Aorta (tissue), 5 donors: ENCODE measurements at regions not wholly inside any gene's neighbourhood (a gene's known extent, or its start where the extent isn't known, plus 50 kb on each side); places are given as distances from the start of the nearest gene placed in this dataset.

Experiments used
- ATAC-seq: fragments of 200-7000 bp; cut with Tn5 transposase; one replicate; pipeline ENCODE4 v1.9.1; 2022; ENCODE audit warnings: moderate library complexity; ENCODE audit not compliant: low FRiP score
- DNase-seq, 2 donors: peaks; one replicate each; pipeline ENCODE4 v3.0.0-alpha.2; 2020
- H3K27ac ChIP-seq, 2 donors: one replicate each; pipeline ENCODE4 v1.5.1; 2013; ENCODE audit warnings: low read length in 2 of 2, mild to moderate bottlenecking in 2 of 2, moderate library complexity in 2 of 2, control low read depth in 1 of 2, inconsistent platforms in 1 of 2, low read depth in 1 of 2
- H3K27me3 ChIP-seq, 2 donors: one replicate each; pipeline ENCODE4 v1.6.1; 2013; ENCODE audit warnings: control low read depth in 1 of 2, low read length in 1 of 2, mild to moderate bottlenecking in 1 of 2, moderate library complexity in 1 of 2; ENCODE audit not compliant: insufficient read depth in 2 of 2, control insufficient read depth in 1 of 2
- H3K36me3 ChIP-seq, 2 donors: one replicate each; pipeline ENCODE4 v1.6.1; 2013; ENCODE audit warnings: control low read depth in 1 of 2, low read length in 1 of 2, mild to moderate bottlenecking in 1 of 2; ENCODE audit not compliant: insufficient read depth in 2 of 2, control insufficient read depth in 1 of 2
- H3K4me1 ChIP-seq, 2 donors: one replicate each; pipeline ENCODE4 v1.6.1; 2013; ENCODE audit warnings: low read length in 2 of 2, control low read depth in 1 of 2, mild to moderate bottlenecking in 1 of 2, moderate library complexity in 1 of 2; ENCODE audit not compliant: insufficient read depth in 2 of 2, control insufficient read depth in 1 of 2
- H3K4me3 ChIP-seq, 2 donors: one replicate each; pipeline ENCODE4 v1.5.1; 2013; ENCODE audit warnings: low read length in 2 of 2, control low read depth in 1 of 2, mild to moderate bottlenecking in 1 of 2
- H3K9me3 ChIP-seq: one replicate; pipeline ENCODE4 v1.6.1; 2013; ENCODE audit warnings: mild to moderate bottlenecking, low read length; ENCODE audit not compliant: control insufficient read depth
- WGBS, 2 donors: extraction: QIAGEN DNeasy Blood & Tissue Kit; methylation state at CpG; one replicate each; pipeline ENCODE4 v1.1.7; 2013; 5-methylcytosine and 5-hydroxymethylcytosine counted together
- intact Hi-C, 2 donors: fragments of 100-400 bp; cut with DNase I; formaldehyde crosslinking; loops; one replicate each; pipeline versions ENCODE4 v1.14.2 to v1.15.0; 2022
- donor health status: healthy with polysubstance abuse.
- donor health status: Bipolar disorder and iron deficiency.
- donor health status: DM: no; HTN: no; CAD: no.
- donor health status: DM: no; HTN: no; CAD: no.
- donor health status: DM: yes; HTN: yes; CAD: no.

GRCh38 chr14:76591266-76591665 lies 170.0 kb upstream of the VASH1 start:
- WGBS, 2 donors = 5 to 11% methylated on average over 10 of the region's 10 CpGs
- no peak overlapping the region for H3K27ac ChIP-seq
- no peak overlapping the region for H3K4me3 ChIP-seq
- H3K36me3 ChIP-seq = no peaks in the 10 kb centered on the region
- ATAC-seq (no peak), DNase-seq (no peak)
- intact Hi-C loops = no loop called here
- no peaks in the 10 kb centered on the region for H3K4me1 ChIP-seq
- peaks cover 7% of the 10 kb centered on the region for H3K9me3 ChIP-seq
- no peaks in the 10 kb centered on the region for H3K27me3 ChIP-seq

- WGBS, 2 donors = 76 to 83% methylated on average over 5 of the region's 5 CpGs
- H3K27me3 ChIP-seq = no peaks in the 10 kb centered on the region
- no peak for DNase-seq
- intact Hi-C loops = no loop called here
- no peak overlapping the region for H3K4me3 ChIP-seq
- no peaks in the 10 kb centered on the region for H3K4me1 ChIP-seq
- no peaks in the 10 kb centered on the region for H3K36me3 ChIP-seq
- ATAC-seq = no peak
- H3K27ac ChIP-seq = no peak overlapping the region
- peaks cover 4% of the 10 kb centered on the region for H3K9me3 ChIP-seq
These were observed 166.0 kb upstream of the VASH1 start for GRCh38 chr14:76595266-76595665.

GRCh38 chr14:76597387-76597786 lies 163.9 kb upstream of the VASH1 start:
- intact Hi-C loops = no loop called here
- 75 to 84% methylated on average over 3 of the region's 3 CpGs for WGBS, 2 donors
- Histone ChIP-seq H3K27me3 (no peaks in the 10 kb centered on the region), H3K36me3 (no peaks in the 10 kb centered on the region), H3K9me3 (peaks cover 1% of the 10 kb centered on the region), H3K4me1 (no peaks in the 10 kb centered on the region), H3K4me3 (no peak overlapping the region), H3K27ac (no peak overlapping the region)
- DNase-seq (no peak), ATAC-seq (no peak)

- H3K4me1 ChIP-seq = no peaks in the 10 kb centered on the region
- WGBS, 2 donors = 92 to 95% methylated on average over 4 of the region's 4 CpGs
- no peaks in the 10 kb centered on the region for H3K9me3 ChIP-seq
- intact Hi-C loops = no loop called here
- no peaks in the 10 kb centered on the region for H3K27me3 ChIP-seq
- ATAC-seq (no peak), DNase-seq (no peak)
- H3K4me3 ChIP-seq = no peak overlapping the region
- H3K27ac ChIP-seq = no peak overlapping the region
- H3K36me3 ChIP-seq = no peaks in the 10 kb centered on the region
These were observed 162.1 kb upstream of the VASH1 start for GRCh38 chr14:76599141-76599540.

- no peak overlapping the region for H3K27ac ChIP-seq
- no peak for DNase-seq
- H3K4me1 ChIP-seq = no peaks in the 10 kb centered on the region
- ATAC-seq = no peak
- H3K9me3 ChIP-seq = no peaks in the 10 kb centered on the region
- no peaks in the 10 kb centered on the region for H3K27me3 ChIP-seq
- H3K4me3 ChIP-seq = no peak overlapping the region
- intact Hi-C loops = no loop called here
- H3K36me3 ChIP-seq = no peaks in the 10 kb centered on the region
- 66 to 70% methylated on average over 13 of the region's 13 CpGs for WGBS, 2 donors
These were observed 161.5 kb upstream of the VASH1 start for GRCh38 chr14:76599559-76600287.

GRCh38 chr14:76603713-76604112 lies 157.6 kb upstream of the VASH1 start:
- Histone ChIP-seq H3K27me3 (peaks cover 0 to 2% of the 10 kb centered on the region in 2 donors), H3K36me3 (no peaks in the 10 kb centered on the region), H3K27ac (no peak overlapping the region), H3K4me3 (no peak overlapping the region), H3K4me1 (no peaks in the 10 kb centered on the region), H3K9me3 (no peaks in the 10 kb centered on the region)
- WGBS, 2 donors = 39 to 44% methylated on average over 7 of the region's 7 CpGs
- ATAC-seq = no peak
- no peak for DNase-seq
- intact Hi-C loops = no loop called here

GRCh38 chr14:76607510-76607909 lies 153.8 kb upstream of the VASH1 start:
- Histone ChIP-seq H3K36me3 (no peaks in the 10 kb centered on the region), H3K9me3 (no peaks in the 10 kb centered on the region), H3K27me3 (peaks cover 0 to 2% of the 10 kb centered on the region in 2 donors), H3K4me3 (no peak overlapping the region), H3K4me1 (no peaks in the 10 kb centered on the region), H3K27ac (no peak overlapping the region)
- ATAC-seq (no peak), DNase-seq (no peak)
- intact Hi-C loops = no loop called here
- 85 to 87% methylated on average over 10 of the region's 10 CpGs for WGBS, 2 donors

GRCh38 chr14:76612654-76613053 lies 148.6 kb upstream of the VASH1 start:
- WGBS, 2 donors = 17 to 27% methylated on average over 5 of the region's 5 CpGs
- peaks cover 5% of the 10 kb centered on the region for H3K9me3 ChIP-seq

GRCh38 chr14:76613616-76614015 lies 147.7 kb upstream of the VASH1 start:
- H3K27me3 ChIP-seq = peaks cover 0 to 3% of the 10 kb centered on the region in 2 donors
- intact Hi-C loops = no loop called here
- no peak for ATAC-seq

More at GRCh38 chr14:76612654-76613053, 148.6 kb upstream of the VASH1 start:
- no peak for ATAC-seq
- Histone ChIP-seq H3K4me3 (no peak overlapping the region), H3K4me1 (no peaks in the 10 kb centered on the region), H3K27me3 (peaks cover 0 to 3% of the 10 kb centered on the region in 2 donors), H3K27ac (no peak overlapping the region), H3K36me3 (no peaks in the 10 kb centered on the region)
- DNase-seq = no peak
- intact Hi-C loops = no loop called here

More at GRCh38 chr14:76613616-76614015, 147.7 kb upstream of the VASH1 start:
- DNase-seq = no peak
- peaks cover 10% of the 10 kb centered on the region for H3K9me3 ChIP-seq
- H3K36me3 ChIP-seq = no peaks in the 10 kb centered on the region
- H3K27ac ChIP-seq = no peak overlapping the region
- H3K4me3 ChIP-seq = no peak overlapping the region
- WGBS, 2 donors = 67 to 76% methylated on average over 2 of the region's 2 CpGs
- no peaks in the 10 kb centered on the region for H3K4me1 ChIP-seq
